Suppressor macrophage treated with lipopolysaccharide for 1 hour (primary cell): ENCODE measurements at regions not wholly inside any gene's neighbourhood (a gene's known extent, or its start where the extent isn't known, plus 50 kb on each side); places are given as distances from the start of the nearest gene placed in this dataset.
"Not testable (repeated sequence)": the region's sequence is repeated elsewhere in the genome, so short reads cannot be mapped to it uniquely, and the experiment has no call there.

ENCODE experiments used
- DNase-seq, 3 donors: peaks; one replicate each; pipeline ENCODE4 v3.0.0-alpha.2; 2020 to 2022

- DNase-seq = no peak
Observed at GRCh38 chr20:17835240-17835933, 133.2 kb downstream of the SNX5 start.

GRCh38 chr20:17834804-17835203, 133.8 kb downstream of the SNX5 start:
- DNase-seq = no peak

- no peak for DNase-seq
Observed at GRCh38 chr20:17833036-17833674, 133.4 kb downstream of the BANF2 start.

GRCh38 chr20:17832236-17832915, 132.6 kb downstream of the BANF2 start:
- DNase-seq = no peak

- no peak for DNase-seq
Observed at GRCh38 chr20:17828598-17829144, 128.9 kb downstream of the BANF2 start.

- no peak for DNase-seq
Observed at GRCh38 chr20:17827759-17828559, 128.2 kb downstream of the BANF2 start.

- DNase-seq = no peak
Observed at GRCh38 chr20:17827079-17827478, 127.3 kb downstream of the BANF2 start.

GRCh38 chr20:17825960-17826843, 126.4 kb downstream of the BANF2 start:
- DNase-seq = no peak

GRCh38 chr20:17825252-17825959, 125.6 kb downstream of the BANF2 start:
- peak in 2 of 3 donors; percentile 17 to 31 for DNase-seq

- no peak for DNase-seq
Observed at GRCh38 chr20:17824676-17825251, 125.0 kb downstream of the BANF2 start.

GRCh38 chr20:17823409-17824144, 123.8 kb downstream of the BANF2 start:
- no peak for DNase-seq

- DNase-seq = no peak
Observed at GRCh38 chr20:17822540-17823408, 123.0 kb downstream of the BANF2 start.

- DNase-seq = no peak
Observed at GRCh38 chr20:17822039-17822438, 122.3 kb downstream of the BANF2 start.

GRCh38 chr20:17821606-17822005, 121.8 kb downstream of the BANF2 start:
- DNase-seq = not testable (repeated sequence)

GRCh38 chr20:17819395-17820093, 119.8 kb downstream of the BANF2 start:
- DNase-seq = no peak

- no peak for DNase-seq
Observed at GRCh38 chr20:17818187-17818586, 118.4 kb downstream of the BANF2 start.

- DNase-seq = no peak
Observed at GRCh38 chr20:17816804-17817587, 117.2 kb downstream of the BANF2 start.

GRCh38 chr20:17811628-17811965, 111.8 kb downstream of the BANF2 start:
- no peak for DNase-seq
